IPS-15b (cell line): ENCODE measurements at regions not wholly inside any gene's neighbourhood (a gene's known extent, or its start where the extent isn't known, plus 50 kb on each side); places are given as distances from the start of the nearest gene placed in this dataset.

Source experiments
- H3K27me3 ChIP-seq: one replicate; pipeline ENCODE4 v1.6.1; 2013; ENCODE audit warnings: low read length; ENCODE audit not compliant: control insufficient read depth, insufficient read depth
- H3K36me3 ChIP-seq: one replicate; pipeline ENCODE4 v1.6.1; 2013; ENCODE audit warnings: low read length; ENCODE audit not compliant: control insufficient read depth, insufficient read depth
- H3K4me1 ChIP-seq: one replicate; pipeline ENCODE4 v1.6.1; 2013; ENCODE audit warnings: mild to moderate bottlenecking, low read length; ENCODE audit not compliant: control insufficient read depth, insufficient read depth
- H3K4me3 ChIP-seq: one replicate; pipeline ENCODE4 v1.5.1; 2013; ENCODE audit warnings: low read depth, low read length
- H3K9ac ChIP-seq: one replicate; pipeline ENCODE4 v1.6.1; 2013; ENCODE audit warnings: low read depth, mild to moderate bottlenecking, low read length
- H3K9me3 ChIP-seq: one replicate; pipeline ENCODE4 v1.6.1; 2013; ENCODE audit warnings: mild to moderate bottlenecking, low read length; ENCODE audit not compliant: control insufficient read depth, insufficient read depth

DNA sequence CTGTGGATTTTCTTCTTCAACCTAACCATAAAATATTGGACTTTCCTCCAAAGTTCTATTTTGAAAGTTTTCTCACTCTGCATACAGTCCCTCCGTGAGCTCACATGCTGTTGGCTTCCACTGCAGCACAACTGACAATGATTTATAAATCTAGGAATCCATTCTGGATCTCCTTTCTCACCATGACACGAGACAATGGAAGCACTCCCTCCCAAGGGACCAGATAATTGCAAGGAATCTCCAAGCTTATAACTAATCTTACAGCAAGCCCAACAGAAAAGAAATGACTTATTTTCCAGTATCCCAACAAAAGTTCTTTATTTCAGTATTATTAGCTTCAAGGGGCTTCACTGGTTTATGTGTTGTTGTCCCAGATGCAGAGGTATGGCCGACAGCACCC, 729.0 kb downstream of the RFPL4B start:
- no peak overlapping the region for H3K4me3 ChIP-seq
- H3K27me3 ChIP-seq: no peaks in the 10 kb centered on the region
- H3K9ac ChIP-seq: no peak overlapping the region
- H3K9me3 ChIP-seq: no peaks in the 10 kb centered on the region
- no peaks in the 10 kb centered on the region for H3K36me3 ChIP-seq
- no peaks in the 10 kb centered on the region for H3K4me1 ChIP-seq

- H3K9me3 ChIP-seq: no peaks in the 10 kb centered on the region
- no peaks in the 10 kb centered on the region for H3K4me1 ChIP-seq
- no peaks in the 10 kb centered on the region for H3K27me3 ChIP-seq
- no peak overlapping the region for H3K4me3 ChIP-seq
- H3K9ac ChIP-seq: no peak overlapping the region
- no peaks in the 10 kb centered on the region for H3K36me3 ChIP-seq
Observed at GRCh38 chr6:113076816-113077215, 729.7 kb downstream of the RFPL4B start.

DNA sequence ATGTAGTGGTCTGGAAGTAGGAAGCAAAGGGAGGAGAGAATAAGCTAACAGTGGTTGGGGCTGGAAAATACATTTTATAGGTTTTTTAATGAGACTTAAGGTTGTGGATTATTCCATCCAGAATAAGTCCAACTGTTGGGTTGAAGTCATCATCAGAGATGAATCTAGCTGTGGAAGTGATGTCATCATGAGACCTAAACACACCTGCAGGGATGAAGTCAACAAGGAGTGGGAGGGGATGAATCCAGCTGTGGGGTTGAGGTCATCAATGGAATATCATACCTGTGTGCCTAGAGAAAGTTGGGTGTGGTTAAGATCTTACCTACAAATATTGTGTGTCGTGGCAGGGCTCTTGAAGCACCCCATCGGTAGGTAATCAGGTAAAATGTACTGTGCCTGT, 730.7 kb downstream of the RFPL4B start:
- Histone ChIP-seq H3K9ac (no peak overlapping the region), H3K27me3 (no peaks in the 10 kb centered on the region), H3K9me3 (no peaks in the 10 kb centered on the region), H3K36me3 (no peaks in the 10 kb centered on the region), H3K4me3 (no peak overlapping the region), H3K4me1 (no peaks in the 10 kb centered on the region)

- Histone ChIP-seq H3K4me3 (no peak overlapping the region), H3K36me3 (no peaks in the 10 kb centered on the region), H3K9me3 (no peaks in the 10 kb centered on the region), H3K9ac (no peak overlapping the region), H3K4me1 (no peaks in the 10 kb centered on the region), H3K27me3 (no peaks in the 10 kb centered on the region)
Observed at GRCh38 chr6:113078791-113079190, 731.7 kb downstream of the RFPL4B start.

DNA sequence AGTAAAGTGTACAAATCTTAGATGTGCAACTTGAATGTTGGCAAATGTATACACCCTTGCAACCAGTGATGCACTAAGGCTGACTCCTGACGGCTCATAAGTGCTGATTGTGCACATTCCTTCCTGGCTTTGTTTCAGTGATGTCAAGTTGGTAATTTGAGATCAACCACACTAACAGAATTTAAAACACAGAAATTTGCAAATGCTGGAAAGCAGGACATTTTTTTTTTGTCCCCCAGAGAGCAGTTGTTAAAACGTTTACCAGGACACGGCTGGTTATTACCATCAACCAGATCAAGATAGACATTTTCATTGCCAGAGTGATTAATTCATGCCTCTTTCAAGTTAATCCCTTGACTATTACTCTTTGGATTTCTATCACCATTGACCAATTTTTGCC, 735.6 kb downstream of the RFPL4B start:
- no peaks in the 10 kb centered on the region for H3K36me3 ChIP-seq
- H3K9ac ChIP-seq: no peak overlapping the region
- H3K4me1 ChIP-seq: no peaks in the 10 kb centered on the region
- H3K4me3 ChIP-seq: no peak overlapping the region
- no peaks in the 10 kb centered on the region for H3K9me3 ChIP-seq
- no peaks in the 10 kb centered on the region for H3K27me3 ChIP-seq

GRCh38 chr6:113083947-113084346, 736.8 kb downstream of the RFPL4B start:
- Histone ChIP-seq H3K27me3 (no peaks in the 10 kb centered on the region), H3K4me1 (no peaks in the 10 kb centered on the region), H3K36me3 (no peaks in the 10 kb centered on the region), H3K4me3 (no peak overlapping the region), H3K9ac (no peak overlapping the region), H3K9me3 (no peaks in the 10 kb centered on the region)

- H3K4me1 ChIP-seq: no peaks in the 10 kb centered on the region
- no peak overlapping the region for H3K9ac ChIP-seq
- no peaks in the 10 kb centered on the region for H3K36me3 ChIP-seq
- H3K4me3 ChIP-seq: no peak overlapping the region
- no peaks in the 10 kb centered on the region for H3K9me3 ChIP-seq
- no peaks in the 10 kb centered on the region for H3K27me3 ChIP-seq
Observed at GRCh38 chr6:113089056-113089455, 741.9 kb downstream of the RFPL4B start.

DNA sequence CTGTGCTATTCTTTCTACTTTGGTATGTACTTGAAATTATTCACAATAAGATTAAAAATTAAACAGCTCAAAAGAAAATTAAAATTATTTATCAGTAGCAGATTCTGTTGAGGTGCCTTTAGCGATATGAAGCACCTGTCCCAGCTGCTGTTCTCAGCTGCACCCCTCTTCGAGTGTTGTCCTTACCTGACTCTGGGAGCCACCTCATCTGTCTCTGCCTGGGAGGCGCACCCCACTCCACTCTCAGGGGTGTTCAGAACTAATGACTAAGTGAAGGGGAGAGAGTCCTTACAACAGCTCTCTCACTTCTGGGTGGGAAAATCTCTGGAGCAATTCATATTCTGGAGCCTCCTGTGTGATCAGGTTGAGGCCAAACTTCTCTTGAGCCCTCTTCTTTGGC, 745.7 kb downstream of the RFPL4B start:
- no peaks in the 10 kb centered on the region for H3K27me3 ChIP-seq
- H3K4me1 ChIP-seq: no peaks in the 10 kb centered on the region
- H3K4me3 ChIP-seq: no peak overlapping the region
- H3K9me3 ChIP-seq: no peaks in the 10 kb centered on the region
- H3K36me3 ChIP-seq: no peaks in the 10 kb centered on the region
- no peak overlapping the region for H3K9ac ChIP-seq

DNA sequence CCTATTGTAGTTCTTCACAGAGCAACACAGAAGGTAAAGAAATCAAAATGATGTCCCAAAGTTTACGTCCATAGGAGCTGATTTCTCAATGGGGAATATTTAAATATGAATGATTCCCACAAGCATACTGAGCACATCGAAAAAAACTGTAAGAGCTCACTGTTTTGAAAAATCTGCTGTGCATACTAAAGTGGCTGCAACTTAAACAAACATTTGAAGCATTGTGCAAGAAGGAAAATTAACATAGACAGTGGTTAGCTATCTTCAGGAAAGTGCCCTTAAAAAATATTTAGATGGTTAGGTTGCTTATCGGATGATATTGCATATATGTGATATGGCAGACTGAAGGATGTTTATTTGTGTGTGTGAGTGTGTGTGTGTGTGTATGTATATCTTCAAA, 747.6 kb downstream of the RFPL4B start:
- no peak overlapping the region for H3K9ac ChIP-seq
- H3K4me3 ChIP-seq: no peak overlapping the region
- no peaks in the 10 kb centered on the region for H3K9me3 ChIP-seq
- no peaks in the 10 kb centered on the region for H3K36me3 ChIP-seq
- H3K27me3 ChIP-seq: no peaks in the 10 kb centered on the region
- H3K4me1 ChIP-seq: no peaks in the 10 kb centered on the region

GRCh38 chr6:113095841-113096240, 748.7 kb downstream of the RFPL4B start:
- Histone ChIP-seq H3K27me3 (no peaks in the 10 kb centered on the region), H3K9ac (no peak overlapping the region), H3K4me3 (no peak overlapping the region), H3K4me1 (no peaks in the 10 kb centered on the region), H3K9me3 (no peaks in the 10 kb centered on the region), H3K36me3 (no peaks in the 10 kb centered on the region)

- no peaks in the 10 kb centered on the region for H3K36me3 ChIP-seq
- H3K27me3 ChIP-seq: no peaks in the 10 kb centered on the region
- H3K9me3 ChIP-seq: no peaks in the 10 kb centered on the region
- no peaks in the 10 kb centered on the region for H3K4me1 ChIP-seq
- H3K9ac ChIP-seq: no peak overlapping the region
- H3K4me3 ChIP-seq: no peak overlapping the region
Observed at GRCh38 chr6:113102761-113103160, 754.4 kb upstream of the MARCKS start.

- Histone ChIP-seq H3K9ac (no peak overlapping the region), H3K9me3 (no peaks in the 10 kb centered on the region), H3K4me1 (no peaks in the 10 kb centered on the region), H3K4me3 (no peak overlapping the region), H3K36me3 (no peaks in the 10 kb centered on the region), H3K27me3 (no peaks in the 10 kb centered on the region)
Observed at GRCh38 chr6:113103634-113104361, 753.3 kb upstream of the MARCKS start.
